ENCODE measurements at regions not wholly inside any gene's neighbourhood (a gene's known extent, or its start where the extent isn't known, plus 50 kb on each side); places are given as distances from the start of the nearest gene placed in this dataset.

GRCh38 chr3:7879572-7879971 lies 622.1 kb upstream of the LMCD1 start:
- no peak overlapping the region for H3K4me3 ChIP-seq (ENCODE audit: low read depth, low read length)
- no peak for DNase-seq (ENCODE audit: low read depth)

- no peak for DNase-seq (ENCODE audit: low read depth)
- H3K4me3 ChIP-seq (ENCODE audit: low read depth, low read length): no peak overlapping the region
These were observed 619.7 kb upstream of the LMCD1 start for GRCh38 chr3:7881946-7882345.

- DNase-seq (ENCODE audit: low read depth): no peak
- no peak overlapping the region for H3K4me3 ChIP-seq (ENCODE audit: low read depth, low read length)
These were observed 604.0 kb upstream of the LMCD1 start for GRCh38 chr3:7897655-7898054.

- DNase-seq (ENCODE audit: low read depth): no peak
These were observed 588.3 kb upstream of the LMCD1 start for GRCh38 chr3:7913283-7913682.

GRCh38 chr3:7915356-7915755 lies 586.3 kb upstream of the LMCD1 start:
- DNase-seq (ENCODE audit: low read depth): no peak
- no peak overlapping the region for H3K4me3 ChIP-seq (ENCODE audit: low read depth, low read length)

More at GRCh38 chr3:7913283-7913682, 588.3 kb upstream of the LMCD1 start:
- H3K4me3 ChIP-seq (ENCODE audit: low read depth, low read length): no peak overlapping the region

- H3K4me3 ChIP-seq (ENCODE audit: low read depth, low read length): no peak overlapping the region
- DNase-seq (ENCODE audit: low read depth): no peak
These were observed 584.0 kb upstream of the LMCD1 start for GRCh38 chr3:7917443-7918151.

GRCh38 chr3:7920211-7920610 lies 581.4 kb upstream of the LMCD1 start:
- DNase-seq (ENCODE audit: low read depth): no peak
- no peak overlapping the region for H3K4me3 ChIP-seq (ENCODE audit: low read depth, low read length)

- no peak for DNase-seq (ENCODE audit: low read depth)
These were observed 577.4 kb upstream of the LMCD1 start for GRCh38 chr3:7924228-7924627.

GRCh38 chr3:7927015-7927414 lies 574.6 kb upstream of the LMCD1 start:
- no peak for DNase-seq (ENCODE audit: low read depth)
- no peak overlapping the region for H3K4me3 ChIP-seq (ENCODE audit: low read depth, low read length)

More at GRCh38 chr3:7924228-7924627, 577.4 kb upstream of the LMCD1 start:
- H3K4me3 ChIP-seq (ENCODE audit: low read depth, low read length): no peak overlapping the region

- DNase-seq (ENCODE audit: low read depth): no peak
- no peak overlapping the region for H3K4me3 ChIP-seq (ENCODE audit: low read depth, low read length)
These were observed 573.8 kb upstream of the LMCD1 start for GRCh38 chr3:7927864-7928263.

- no peak overlapping the region for H3K4me3 ChIP-seq (ENCODE audit: low read depth, low read length)
- no peak for DNase-seq (ENCODE audit: low read depth)
These were observed 572.2 kb upstream of the LMCD1 start for GRCh38 chr3:7929319-7929889.

- no peak overlapping the region for H3K4me3 ChIP-seq (ENCODE audit: low read depth, low read length)
- no peak for DNase-seq (ENCODE audit: low read depth)
These were observed 567.3 kb upstream of the LMCD1 start for GRCh38 chr3:7934362-7934761.

- H3K4me3 ChIP-seq (ENCODE audit: low read depth, low read length): no peak overlapping the region
- no peak for DNase-seq (ENCODE audit: low read depth)
These were observed 553.7 kb upstream of the LMCD1 start for GRCh38 chr3:7947930-7948329.

GRCh38 chr3:7950890-7951289 lies 550.7 kb upstream of the LMCD1 start:
- DNase-seq (ENCODE audit: low read depth): no peak
- no peak overlapping the region for H3K4me3 ChIP-seq (ENCODE audit: low read depth, low read length)

GRCh38 chr3:7953449-7954014 lies 548.1 kb upstream of the LMCD1 start:
- no peak overlapping the region for H3K4me3 ChIP-seq (ENCODE audit: low read depth, low read length)
- DNase-seq (ENCODE audit: low read depth): no peak

- DNase-seq (ENCODE audit: low read depth): no peak
- no peak overlapping the region for H3K4me3 ChIP-seq (ENCODE audit: low read depth, low read length)
These were observed 544.6 kb upstream of the LMCD1 start for GRCh38 chr3:7957024-7957423.

- no peak overlapping the region for H3K4me3 ChIP-seq (ENCODE audit: low read depth, low read length)
- DNase-seq (ENCODE audit: low read depth): no peak
These were observed 542.5 kb upstream of the LMCD1 start for GRCh38 chr3:7959094-7959493.

GRCh38 chr3:7960601-7961000 lies 541.0 kb upstream of the LMCD1 start:
- no peak overlapping the region for H3K4me3 ChIP-seq (ENCODE audit: low read depth, low read length)
- DNase-seq (ENCODE audit: low read depth): no peak

GRCh38 chr3:7962301-7962700 lies 539.3 kb upstream of the LMCD1 start:
- DNase-seq (ENCODE audit: low read depth): no peak
- no peak overlapping the region for H3K4me3 ChIP-seq (ENCODE audit: low read depth, low read length)

- DNase-seq (ENCODE audit: low read depth): no peak
These were observed 536.7 kb upstream of the LMCD1 start for GRCh38 chr3:7964899-7965298.

GRCh38 chr3:7973006-7973405 lies 528.6 kb upstream of the LMCD1 start:
- DNase-seq (ENCODE audit: low read depth): no peak
- H3K4me3 ChIP-seq (ENCODE audit: low read depth, low read length): no peak overlapping the region

More at GRCh38 chr3:7964899-7965298, 536.7 kb upstream of the LMCD1 start:
- no peak overlapping the region for H3K4me3 ChIP-seq (ENCODE audit: low read depth, low read length)
